Prostate gland (tissue), 2 donors: ENCODE measurements at regions not wholly inside any gene's neighbourhood (a gene's known extent, or its start where the extent isn't known, plus 50 kb on each side); places are given as distances from the start of the nearest gene placed in this dataset.

ENCODE experiments used
- DNase-seq: peaks from one replicate; pipeline ENCODE4 v3.0.0-alpha.2; 2019; ENCODE audit warnings: low spot score
- H3K27ac ChIP-seq, 2 donors: fragments of 200-600 bp; sonication (generic); 2 replicates each; pipeline ENCODE4 v1.5.1; 2017 to 2019
- H3K27me3 ChIP-seq: fragments of 200-600 bp; sonication (generic); replicated peaks from 2 replicates; pipeline ENCODE4 v1.5.1; 2019; ENCODE audit not compliant: insufficient read depth
- H3K36me3 ChIP-seq, 2 donors: fragments of 200-600 bp; sonication (generic); 1 replicate in 1 of 2; 2 replicates in 1 of 2; pipeline versions ENCODE4 v1.5.1 to v1.8.1; 2017 to 2019
- H3K4me1 ChIP-seq: fragments of 200-600 bp; sonication (generic); replicated peaks from 2 replicates; pipeline ENCODE4 v1.5.1; 2019
- H3K4me3 ChIP-seq, 2 donors: fragments of 200-600 bp; sonication (generic); 2 replicates each; pipeline ENCODE4 v1.5.1; 2017 to 2019
- H3K9me3 ChIP-seq: fragments of 200-600 bp; sonication (generic); 2 replicates; pipeline ENCODE4 v1.5.1; 2017
- POLR2A ChIP-seq: fragments of 450-650 bp; IDR thresholded peaks from one replicate; pipeline ENCODE4 v1.6.1; 2016; ENCODE audit warnings: antibody characterized with exemption, mild to moderate bottlenecking
- POLR2AphosphoS5 ChIP-seq: sonication (generic); formaldehyde crosslinking; IDR thresholded peaks from one replicate; pipeline ENCODE4 v1.6.1; 2017; ENCODE audit warnings: antibody characterized with exemption
- WGBS: methylation state at CpG from one replicate; pipeline ENCODE4 v1.1.5; 2018; 5-methylcytosine and 5-hydroxymethylcytosine counted together
- intact Hi-C: fragments of 100-400 bp; cut with DNase I; formaldehyde crosslinking; loops from one replicate; pipeline ENCODE4 v1.14.2; 2022
- TF ChIP-seq, protein P1 (sequence below), 4 experiments: fragments of 200-600 bp in 2 of 4; fragments of 450-650 bp in 2 of 4; sonication (generic) in 2 of 4; IDR thresholded peaks; 1 replicate in 3 of 4; 2 replicates in 1 of 4; pipeline ENCODE4 v1.5.1; 2016 to 2019; ENCODE audit warnings: antibody characterized with exemption in 4 of 4, mild to moderate bottlenecking in 2 of 4, moderate library complexity in 2 of 4

- H3K4me1 ChIP-seq: no peaks in the 10 kb centered on the region
These were observed 468.4 kb upstream of the FOXG1 start for GRCh38 chr14:28298156-28298555.

GRCh38 chr14:28299227-28299626, 467.4 kb upstream of the FOXG1 start:
- H3K36me3 ChIP-seq: no peaks in the 10 kb centered on the region
- DNase-seq: no peak
- H3K27ac ChIP-seq: no peak overlapping the region
- no peak overlapping the region for H3K4me3 ChIP-seq
- TF ChIP-seq, protein P1, sequence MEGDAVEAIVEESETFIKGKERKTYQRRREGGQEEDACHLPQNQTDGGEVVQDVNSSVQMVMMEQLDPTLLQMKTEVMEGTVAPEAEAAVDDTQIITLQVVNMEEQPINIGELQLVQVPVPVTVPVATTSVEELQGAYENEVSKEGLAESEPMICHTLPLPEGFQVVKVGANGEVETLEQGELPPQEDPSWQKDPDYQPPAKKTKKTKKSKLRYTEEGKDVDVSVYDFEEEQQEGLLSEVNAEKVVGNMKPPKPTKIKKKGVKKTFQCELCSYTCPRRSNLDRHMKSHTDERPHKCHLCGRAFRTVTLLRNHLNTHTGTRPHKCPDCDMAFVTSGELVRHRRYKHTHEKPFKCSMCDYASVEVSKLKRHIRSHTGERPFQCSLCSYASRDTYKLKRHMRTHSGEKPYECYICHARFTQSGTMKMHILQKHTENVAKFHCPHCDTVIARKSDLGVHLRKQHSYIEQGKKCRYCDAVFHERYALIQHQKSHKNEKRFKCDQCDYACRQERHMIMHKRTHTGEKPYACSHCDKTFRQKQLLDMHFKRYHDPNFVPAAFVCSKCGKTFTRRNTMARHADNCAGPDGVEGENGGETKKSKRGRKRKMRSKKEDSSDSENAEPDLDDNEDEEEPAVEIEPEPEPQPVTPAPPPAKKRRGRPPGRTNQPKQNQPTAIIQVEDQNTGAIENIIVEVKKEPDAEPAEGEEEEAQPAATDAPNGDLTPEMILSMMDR (IDR thresholded peaks at IDR 0.05): no peak
- TF ChIP-seq POLR2AphosphoS5 (no peak), POLR2A (no peak)
- intact Hi-C loops: no loop called here
- WGBS: 95% methylated on average over 6 of the region's 6 CpGs
- H3K9me3 ChIP-seq: no peaks in the 10 kb centered on the region
- H3K4me1 ChIP-seq: no peaks in the 10 kb centered on the region
- H3K27me3 ChIP-seq: no peaks in the 10 kb centered on the region

More at GRCh38 chr14:28298156-28298555, 468.4 kb upstream of the FOXG1 start:
- no peak for DNase-seq
- WGBS: 82% methylated on average over 3 of the region's 3 CpGs
- no peak overlapping the region for H3K27ac ChIP-seq
- no peaks in the 10 kb centered on the region for H3K9me3 ChIP-seq
- no peak for TF ChIP-seq POLR2A
- no peak for TF ChIP-seq POLR2AphosphoS5
- TF ChIP-seq, protein P1 (IDR thresholded peaks at IDR 0.05): no peak
- intact Hi-C loops: no loop called here
- no peaks in the 10 kb centered on the region for H3K27me3 ChIP-seq
- no peak overlapping the region for H3K4me3 ChIP-seq
- H3K36me3 ChIP-seq: no peaks in the 10 kb centered on the region

DNA sequence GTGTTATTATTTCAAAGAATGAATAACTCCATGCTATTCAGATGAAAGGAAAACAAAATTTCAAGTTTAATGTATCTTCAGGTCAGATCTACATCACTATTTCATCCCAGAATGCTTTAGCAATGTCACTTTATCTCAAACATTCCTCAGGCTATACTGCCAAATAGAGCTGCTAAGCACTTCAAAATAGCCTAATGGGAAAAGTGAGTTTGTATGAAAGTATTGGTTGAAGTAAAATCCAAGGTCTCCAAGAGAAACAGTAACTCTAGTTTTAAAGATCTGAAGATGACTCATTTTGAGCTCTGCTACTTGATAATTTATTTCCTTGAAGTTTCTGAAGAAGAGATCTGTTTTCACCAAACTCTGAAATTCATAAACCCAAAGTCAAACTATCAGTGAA, 466.2 kb upstream of the FOXG1 start:
- Histone ChIP-seq H3K27me3 (no peaks in the 10 kb centered on the region), H3K4me1 (no peaks in the 10 kb centered on the region), H3K36me3 (no peaks in the 10 kb centered on the region), H3K27ac (no peak overlapping the region), H3K9me3 (no peaks in the 10 kb centered on the region), H3K4me3 (no peak overlapping the region)
- DNase-seq: no peak
- intact Hi-C loops: no loop called here
- no peak for TF ChIP-seq POLR2A
- TF ChIP-seq POLR2AphosphoS5: no peak
- TF ChIP-seq, protein P1 (IDR thresholded peaks at IDR 0.05): no peak

- H3K27ac ChIP-seq: no peak overlapping the region
- no peaks in the 10 kb centered on the region for H3K9me3 ChIP-seq
- no peak overlapping the region for H3K4me3 ChIP-seq
- intact Hi-C loops: no loop called here
- no peak for DNase-seq
- no peaks in the 10 kb centered on the region for H3K36me3 ChIP-seq
- TF ChIP-seq POLR2AphosphoS5 (no peak), POLR2A (no peak)
- TF ChIP-seq, protein P1 (IDR thresholded peaks at IDR 0.05): no peak
- H3K4me1 ChIP-seq: no peaks in the 10 kb centered on the region
- H3K27me3 ChIP-seq: no peaks in the 10 kb centered on the region
- WGBS: 82% methylated on average over 4 of the region's 4 CpGs
These were observed 465.4 kb upstream of the FOXG1 start for GRCh38 chr14:28301179-28301578.

DNA sequence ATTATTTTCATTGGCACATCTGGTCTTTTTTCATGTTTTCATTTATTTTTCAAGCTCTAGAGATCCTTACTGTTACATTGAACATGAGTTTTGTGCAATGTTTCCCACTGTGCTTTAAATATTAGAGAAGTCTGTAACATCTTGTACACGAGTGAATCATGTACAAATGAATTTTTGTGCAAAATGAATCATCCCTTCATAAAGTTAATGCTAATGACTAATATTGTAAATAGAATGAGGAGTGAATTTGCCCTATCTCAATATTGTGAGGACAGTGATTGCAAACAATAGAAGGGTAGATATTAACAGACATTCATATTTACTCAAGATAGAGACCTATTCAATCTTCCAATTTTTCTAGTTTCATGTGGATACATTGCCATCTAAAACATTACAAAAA, 463.3 kb upstream of the FOXG1 start:
- no peaks in the 10 kb centered on the region for H3K36me3 ChIP-seq
- WGBS: 64% methylated on average over 1 of the region's 1 CpG
- no peak for DNase-seq
- TF ChIP-seq, protein P1 (IDR thresholded peaks at IDR 0.05): no peak
- TF ChIP-seq POLR2AphosphoS5 (no peak), POLR2A (no peak)
- H3K4me1 ChIP-seq: no peaks in the 10 kb centered on the region
- H3K27me3 ChIP-seq: no peaks in the 10 kb centered on the region
- intact Hi-C loops: no loop called here
- H3K9me3 ChIP-seq: no peaks in the 10 kb centered on the region
- H3K27ac ChIP-seq: no peak overlapping the region
- no peak overlapping the region for H3K4me3 ChIP-seq
